DMS 273 (cell line): ENCODE measurements at regions not wholly inside any gene's neighbourhood (a gene's known extent, or its start where the extent isn't known, plus 50 kb on each side); places are given as distances from the start of the nearest gene placed in this dataset.
A peak's percentile ranks its signal among the peaks of the same experiment; 100 is the strongest.

Source experiments
- DNase-seq: peaks from one replicate; lab custom pipeline; 2025; ENCODE audit not compliant: unreplicated experiment; lab: John Stamatoyannopoulos, UW

DNA sequence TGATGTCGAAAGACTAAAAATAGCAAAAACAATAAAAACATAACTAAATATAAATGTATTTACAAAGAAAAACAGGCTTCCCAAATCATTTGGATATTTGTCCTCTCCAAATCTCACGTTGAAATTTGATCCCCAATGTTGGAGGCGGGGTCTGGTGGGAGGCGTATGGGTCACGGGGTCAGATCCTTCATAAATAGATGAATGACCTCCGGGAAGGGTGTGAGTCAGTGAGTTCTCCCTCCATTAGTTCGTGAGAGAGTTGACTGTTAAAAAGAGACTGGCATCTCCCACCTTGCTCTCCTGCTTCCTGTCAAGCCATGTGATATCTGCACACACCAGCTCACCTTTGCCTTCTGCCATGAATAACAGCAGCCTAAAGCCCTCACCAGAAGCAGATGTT is 703.0 kb downstream of the TMEM182 start:
- no peak for DNase-seq

DNA sequence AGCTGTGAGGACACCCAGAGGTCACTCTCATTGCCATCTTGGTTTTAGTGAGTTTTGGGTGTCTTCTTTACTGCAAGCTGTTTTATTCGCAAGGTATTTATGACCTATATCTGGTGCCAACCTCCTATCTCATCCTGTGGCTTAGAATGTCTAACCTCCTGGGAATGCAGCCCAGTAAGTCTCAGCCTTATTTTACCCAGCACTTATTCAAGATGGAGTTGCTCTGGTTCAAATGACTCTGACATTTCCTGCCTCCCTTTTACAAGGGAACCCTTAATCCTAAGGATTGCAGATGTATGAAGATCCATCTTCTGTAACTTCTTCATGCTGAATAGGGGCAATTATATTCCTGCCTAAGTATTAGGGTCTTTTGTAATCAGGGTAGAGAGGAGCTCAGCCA is 708.0 kb downstream of the TMEM182 start:
- DNase-seq: no peak

- DNase-seq: peak; percentile 66
Measured at GRCh38 chr2:103484906-103485305, 723.1 kb downstream of the TMEM182 start.

GRCh38 chr2:103496850-103497249 is 735.0 kb downstream of the TMEM182 start:
- DNase-seq: peak; percentile 5

DNA sequence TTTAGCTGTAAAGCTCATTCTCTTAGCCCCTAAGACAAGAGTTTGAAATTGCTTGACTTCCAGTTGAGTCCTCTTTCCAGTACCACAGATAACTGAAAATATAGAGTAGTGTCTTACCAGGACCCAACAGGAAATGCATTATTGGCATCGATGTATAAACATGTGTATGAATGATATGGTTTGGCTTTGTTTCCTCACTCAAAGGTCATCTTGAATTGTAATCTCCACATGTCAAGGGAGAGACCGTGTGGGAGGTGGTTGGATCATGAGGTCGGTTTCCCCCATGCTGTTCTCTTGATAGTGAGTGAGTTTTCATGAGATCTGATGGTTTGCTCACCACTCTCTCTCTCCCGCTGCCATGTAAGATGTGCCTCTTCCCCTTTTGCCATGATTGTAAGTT is 745.0 kb downstream of the TMEM182 start:
- DNase-seq: no peak

DNA sequence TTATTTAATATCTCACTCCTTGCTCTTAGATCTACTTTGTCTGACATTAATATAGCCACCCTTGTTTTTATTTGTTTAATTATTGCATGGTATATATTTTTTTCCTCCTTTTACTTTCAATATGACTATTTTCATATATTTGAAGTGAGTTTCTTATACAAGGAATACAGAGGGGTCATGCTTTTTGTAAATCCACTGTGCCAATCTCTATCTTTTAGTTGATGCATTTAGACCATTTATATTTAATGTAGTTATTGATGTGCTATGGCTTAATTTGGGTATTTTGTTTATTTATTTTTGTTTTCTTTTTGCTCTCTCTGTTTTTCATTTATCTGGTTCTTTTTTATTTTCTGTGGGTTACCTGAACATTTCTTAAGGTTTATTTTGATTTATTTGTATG is 750.6 kb downstream of the TMEM182 start:
- DNase-seq: no peak

DNA sequence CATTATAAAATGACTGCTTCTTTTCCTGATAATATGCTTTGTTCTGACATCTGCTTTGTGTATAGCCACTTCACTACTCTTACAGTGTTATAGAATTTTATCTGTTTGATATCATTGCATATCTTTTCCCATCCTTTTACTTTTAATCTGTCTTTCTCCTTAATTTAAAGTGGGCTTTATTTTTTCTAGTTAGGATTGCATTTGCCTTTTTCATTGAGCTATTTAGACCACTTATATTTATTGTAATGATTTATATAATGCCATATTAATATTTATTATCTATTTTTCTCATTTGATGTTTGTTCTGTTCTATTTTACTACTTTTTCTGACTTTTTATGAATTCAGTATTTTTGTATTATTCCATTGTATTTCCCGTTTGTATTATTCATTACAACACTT is 758.7 kb downstream of the TMEM182 start:
- DNase-seq: no peak

GRCh38 chr2:103525756-103526155 is 763.9 kb downstream of the TMEM182 start:
- no peak for DNase-seq

GRCh38 chr2:103526757-103527156 is 764.9 kb downstream of the TMEM182 start:
- DNase-seq: no peak

DNA sequence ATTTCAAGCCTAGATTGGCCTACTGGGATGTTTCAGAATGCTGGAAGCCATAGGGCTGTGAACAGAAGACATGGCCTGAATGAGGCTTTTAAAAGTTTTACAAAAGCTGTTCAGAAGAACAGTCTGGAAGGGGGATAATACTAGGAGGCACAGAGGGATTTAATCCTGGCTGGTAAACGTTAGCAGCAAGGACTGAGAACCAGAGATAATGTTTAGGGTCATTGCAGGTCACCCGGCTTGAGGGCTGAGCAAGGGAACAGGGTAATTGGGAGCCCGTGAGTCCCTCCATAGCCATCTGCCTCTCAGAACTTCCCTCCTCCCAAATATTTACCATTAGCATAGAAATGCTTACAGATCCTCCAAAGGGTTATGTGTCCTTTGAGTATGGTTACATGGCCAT is 765.4 kb downstream of the TMEM182 start:
- no peak for DNase-seq

DNA sequence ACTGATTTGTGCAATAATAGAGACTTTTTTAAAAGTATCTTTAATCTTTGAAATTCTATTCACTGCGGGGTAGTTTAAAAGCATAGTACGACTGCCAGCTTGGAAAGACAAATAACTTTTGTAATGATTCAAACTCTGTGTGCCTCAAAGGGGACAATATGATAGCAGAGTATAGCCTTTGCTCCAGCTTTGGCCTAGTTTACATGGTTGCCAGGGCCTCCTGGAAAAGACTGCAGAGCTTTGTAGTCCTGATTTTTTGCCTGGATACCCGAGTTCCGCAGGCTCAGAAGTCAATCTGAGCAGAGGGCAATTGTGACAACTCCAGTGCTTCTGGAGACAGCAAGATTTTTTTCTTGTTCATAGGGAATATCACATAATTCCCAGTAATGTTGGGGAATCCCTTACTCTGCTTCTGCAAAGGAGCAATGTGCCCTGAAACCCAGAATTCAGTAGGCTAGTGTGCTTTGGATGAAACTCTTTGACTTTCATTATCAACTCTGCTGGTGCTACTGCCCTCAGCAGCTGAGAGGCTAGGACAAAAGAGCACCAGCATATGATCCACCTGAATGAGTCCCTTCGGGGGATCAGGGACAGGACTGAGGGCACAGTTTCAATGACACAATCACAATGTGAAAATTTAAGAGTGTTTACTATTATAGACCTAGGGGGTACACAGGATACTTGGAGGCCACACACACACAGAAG is 768.1 kb downstream of the TMEM182 start:
- no peak for DNase-seq

DNA sequence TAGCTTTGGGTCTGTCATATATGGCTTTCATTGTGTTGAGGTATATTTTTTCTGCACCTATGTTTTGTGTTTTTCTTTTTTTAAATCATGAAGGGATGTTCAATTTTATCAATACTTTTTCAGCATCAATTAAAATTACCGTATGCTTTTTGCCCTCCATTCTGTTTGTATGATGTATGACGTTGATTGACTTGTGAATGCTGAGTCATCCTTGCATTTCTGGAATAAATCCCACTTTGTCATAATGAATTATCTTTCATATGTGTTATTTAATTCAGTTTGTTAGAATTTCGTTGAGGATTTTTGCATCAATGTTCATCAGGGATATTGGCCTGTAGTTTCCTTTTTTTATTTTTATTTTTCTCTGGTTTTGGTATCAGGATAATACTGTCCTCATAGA is 790.9 kb downstream of the TMEM182 start:
- no peak for DNase-seq

- peak; percentile 27 for DNase-seq
Measured at GRCh38 chr2:103594823-103595222, 833.0 kb downstream of the TMEM182 start.

GRCh38 chr2:103605071-103605780 is 843.4 kb downstream of the TMEM182 start:
- DNase-seq: peak; percentile 41

- no peak for DNase-seq
Measured at GRCh38 chr2:103615611-103616105, 853.8 kb downstream of the TMEM182 start.

- DNase-seq: no peak
Measured at GRCh38 chr2:103616891-103617290, 855.1 kb downstream of the TMEM182 start.

DNA sequence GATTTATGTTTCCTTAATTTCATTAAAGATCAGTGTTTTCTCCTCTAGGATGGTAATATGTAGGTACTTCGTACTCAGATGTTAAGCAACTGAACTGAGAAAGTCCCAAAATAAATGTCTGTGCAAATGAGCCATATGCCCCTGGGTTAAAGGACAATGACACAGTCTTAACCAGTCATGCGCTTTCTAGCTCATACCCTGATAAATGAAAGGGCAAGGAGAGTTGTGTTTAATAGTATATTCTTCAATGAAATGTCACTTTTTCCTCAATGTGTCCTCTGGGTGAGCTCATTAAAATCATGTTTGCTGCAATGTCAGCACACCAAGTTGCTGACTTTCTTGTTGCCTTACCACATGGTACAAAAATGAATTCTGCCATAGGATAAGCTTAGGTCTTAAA is 856.3 kb downstream of the TMEM182 start:
- no peak for DNase-seq

GRCh38 chr2:103627301-103627700 is 865.5 kb downstream of the TMEM182 start:
- DNase-seq: no peak

DNA sequence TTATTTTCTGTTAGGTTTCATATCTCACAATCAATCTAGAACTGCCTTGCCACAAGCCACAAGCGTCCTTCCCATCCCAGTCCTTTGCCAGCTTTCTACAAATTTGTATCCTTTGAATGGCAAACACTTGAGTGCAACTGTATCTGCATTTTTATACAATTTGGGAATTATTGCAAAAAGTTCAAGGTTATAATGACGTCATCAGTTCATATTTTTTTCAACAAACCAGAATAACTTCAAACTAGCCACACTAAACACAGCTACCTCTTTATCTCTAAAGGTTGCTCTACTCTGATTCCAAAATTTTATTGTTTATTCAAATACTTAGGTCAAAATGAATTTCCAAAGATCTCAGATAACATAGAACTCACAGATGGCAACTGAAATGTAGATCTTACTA is 877.1 kb downstream of the TMEM182 start:
- no peak for DNase-seq

DNA sequence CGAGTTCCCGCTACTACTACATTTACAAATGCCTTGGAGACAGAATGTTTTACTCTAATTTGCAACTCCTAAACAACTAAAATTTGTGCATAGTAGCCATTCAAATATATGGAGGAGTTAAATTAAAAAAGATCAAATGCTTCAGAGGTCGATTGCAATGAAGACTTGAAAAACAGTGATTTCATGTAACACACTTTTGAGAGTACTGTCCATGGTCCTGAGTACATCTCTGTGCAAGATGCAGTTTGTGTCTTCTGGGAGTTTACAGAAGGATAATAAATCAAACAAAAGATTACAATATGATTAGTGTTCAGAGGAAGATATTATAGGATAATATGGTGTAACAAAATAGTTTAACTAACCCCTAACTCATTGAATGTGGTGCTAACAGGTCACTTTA is 894.7 kb downstream of the TMEM182 start:
- DNase-seq: no peak

DNA sequence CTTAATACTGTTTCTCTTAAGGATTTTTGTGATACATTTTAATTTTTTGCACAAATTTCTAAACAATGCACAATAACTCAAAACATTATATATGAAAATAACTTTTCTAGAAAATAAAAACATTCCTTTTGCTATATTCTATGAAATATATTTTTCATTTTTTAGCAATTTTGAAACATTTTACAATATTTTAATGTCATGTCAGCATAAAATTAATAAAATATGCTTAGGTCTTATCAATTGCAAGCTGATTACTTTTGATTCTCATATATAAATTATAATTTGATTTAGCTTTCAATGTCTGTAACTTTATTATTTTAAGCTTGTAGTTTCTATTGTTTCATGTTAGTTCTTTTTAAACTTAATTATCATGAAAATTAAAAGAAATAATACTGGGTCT is 898.7 kb downstream of the TMEM182 start:
- no peak for DNase-seq

GRCh38 chr2:103660947-103661346 is 899.1 kb downstream of the TMEM182 start:
- no peak for DNase-seq

- DNase-seq: no peak
Measured at GRCh38 chr2:103664690-103665089, 902.9 kb downstream of the TMEM182 start.
